HCT116 (cell line): ENCODE measurements at regions not wholly inside any gene's neighbourhood (a gene's known extent, or its start where the extent isn't known, plus 50 kb on each side); places are given as distances from the start of the nearest gene placed in this dataset.

Source experiments
- ATAC-seq: fragments of 200-7000 bp; cut with Tn5 transposase; 2 replicates; pipeline ENCODE4 v1.9.1; 2020; ENCODE audit warnings: mild to moderate bottlenecking, moderate library complexity
- BruUV-seq: library from RNA; stranded (reverse); fragments of 400-500 nt; replicated peaks from 2 replicates; lab custom pipeline; 2021; lab: Mats Ljungman, UMichigan
- CTCF ChIA-PET: fragments of 300-600 bp; sonication (Branson Sonifier 250); formaldehyde crosslinking; loops from one replicate; lab custom pipeline; 2021; ENCODE audit warnings: antibody characterized with exemption; lab: Charles Lee
- POLR2A ChIA-PET: fragments of 300-600, 350-600 bp; sonication (Branson Sonifier 250); formaldehyde crosslinking; loops from one replicate; lab custom pipeline; 2021; ENCODE audit warnings: antibody characterized with exemption; lab: Charles Lee
- RAD21 ChIA-PET, 2 experiments: fragments of 300-600 bp; sonication (Branson Sonifier 250); formaldehyde crosslinking; loops; one replicate each; lab custom pipeline; 2023; ENCODE audit warnings: low total read pairs in 2 of 2; ENCODE audit not compliant: uncharacterized antibody in 2 of 2, unreplicated experiment in 2 of 2, low non-redundant PET in 1 of 2; lab: Charles Lee
- DNase-seq: peaks from one replicate; pipeline ENCODE4 v3.0.0-alpha.2; 2010; ENCODE audit warnings: low read depth, low spot score
- H2AFZ ChIP-seq: fragments of 200-600 bp; shearing (Covaris generic), sonication (generic); 2 replicates; pipeline ENCODE4 v1.6.1; 2017; ENCODE audit warnings: low read depth, mixed run types, mixed read lengths, antibody characterized with exemption, low read length; ENCODE audit not compliant: poor library complexity, severe bottlenecking
- H3K27ac ChIP-seq: 2 replicates; pipeline ENCODE4 v1.5.1; 2012; ENCODE audit warnings: low read depth, low read length
- H3K27me3 ChIP-seq: fragments of 200-600 bp; sonication (generic); 2 replicates; pipeline ENCODE4 v1.6.1; 2016; ENCODE audit warnings: mixed run types, low read length, mixed read lengths; ENCODE audit not compliant: insufficient read depth
- H3K36me3 ChIP-seq, 2 experiments: fragments of 200-500 bp in 1 of 2; fragments of 200-600 bp in 1 of 2; sonication (Bioruptor generic) in 1 of 2; sonication (generic) in 1 of 2; 2 replicates each; pipeline versions ENCODE4 v1.5.1 to v1.6.1; 2014 to 2016; ENCODE audit warnings: low read length in 2 of 2, inconsistent platforms in 1 of 2, mixed read lengths in 1 of 2, mixed run types in 1 of 2; ENCODE audit not compliant: insufficient read depth in 2 of 2, control insufficient read depth in 1 of 2
- H3K4me1 ChIP-seq, 2 experiments: fragments of 200-600 bp in 1 of 2; sonication (generic) in 1 of 2; 2 replicates each; pipeline versions ENCODE4 v1.5.1 to v1.6.1; 2012 to 2017; ENCODE audit warnings: low read length in 2 of 2, inconsistent platforms in 1 of 2, mild to moderate bottlenecking in 1 of 2, mixed read lengths in 1 of 2, mixed run types in 1 of 2, moderate library complexity in 1 of 2; ENCODE audit not compliant: insufficient read depth in 2 of 2, control insufficient read depth in 1 of 2
- H3K4me2 ChIP-seq: fragments of 200-600 bp; sonication (generic); 2 replicates; pipeline ENCODE4 v1.6.1; 2017; ENCODE audit warnings: mixed run types, low read length, mixed read lengths
- H3K4me3 ChIP-seq, 2 experiments: fragments of 200-600 bp in 1 of 2; sonication (generic) in 1 of 2; replicated peaks in 1 of 2; 2 replicates each; pipeline ENCODE4 v1.5.1; 2011 to 2016; ENCODE audit warnings: low read length in 2 of 2, control low read depth in 1 of 2, low read depth in 1 of 2, mild to moderate bottlenecking in 1 of 2, mixed read lengths in 1 of 2, mixed run types in 1 of 2
- H3K79me2 ChIP-seq: fragments of 200-600 bp; sonication (generic); 2 replicates; pipeline ENCODE4 v1.6.1; 2017; ENCODE audit warnings: mild to moderate bottlenecking, mixed run types, low read length, moderate library complexity, mixed read lengths; ENCODE audit not compliant: insufficient read depth
- H3K9ac ChIP-seq: fragments of 200-600 bp; sonication (generic); 2 replicates; pipeline ENCODE4 v1.6.1; 2016; ENCODE audit warnings: low read length, mixed read lengths
- H3K9me2 ChIP-seq: fragments of 200-600 bp; sonication (generic), shearing (Covaris generic); 2 replicates; pipeline ENCODE4 v1.6.1; 2017; ENCODE audit warnings: mixed run types, mild to moderate bottlenecking, moderate library complexity; ENCODE audit not compliant: insufficient read depth
- H3K9me3 ChIP-seq, 2 experiments: fragments of 200-500 bp in 1 of 2; fragments of 200-600 bp in 1 of 2; sonication (Bioruptor generic) in 1 of 2; sonication (generic) in 1 of 2; 2 replicates each; pipeline ENCODE4 v1.6.1; 2014 to 2017; ENCODE audit warnings: low read length in 2 of 2, mixed read lengths in 2 of 2, inconsistent platforms in 1 of 2, low read depth in 1 of 2, mild to moderate bottlenecking in 1 of 2, mixed run types in 1 of 2, moderate library complexity in 1 of 2; ENCODE audit not compliant: control insufficient read depth in 1 of 2, insufficient read depth in 1 of 2
- H4K20me1 ChIP-seq: fragments of 200-600 bp; sonication (generic), shearing (Covaris generic); 2 replicates; pipeline ENCODE4 v1.6.1; 2017; ENCODE audit warnings: mixed run types, mild to moderate bottlenecking, moderate library complexity; ENCODE audit not compliant: insufficient read depth
- CBX3 ChIP-seq: IDR thresholded peaks from 2 replicates; pipeline ENCODE4 v1.6.1; 2012; ENCODE audit warnings: low read depth
- CEBPB ChIP-seq: IDR thresholded peaks from 2 replicates; pipeline ENCODE4 v1.6.1; 2012; ENCODE audit warnings: low read depth
- EGR1 ChIP-seq: IDR thresholded peaks from 2 replicates; pipeline ENCODE4 v1.6.1; 2012; ENCODE audit warnings: low read depth
- EZH2 ChIP-seq: fragments of 200-600 bp; sonication (generic); IDR thresholded peaks from 2 replicates; pipeline ENCODE4 v1.6.1; 2017; ENCODE audit warnings: antibody characterized with exemption, mixed run types
- FOSL1 ChIP-seq: IDR thresholded peaks from 2 replicates; pipeline ENCODE4 v1.6.1; 2012; ENCODE audit warnings: low read depth
- POLR2A ChIP-seq: IDR thresholded peaks from 2 replicates; pipeline ENCODE4 v1.7.0; 2011; ENCODE audit warnings: borderline replicate concordance; ENCODE audit not compliant: insufficient read depth, insufficient read length; ENCODE audit errors: extremely low read depth
- POLR2AphosphoS5 ChIP-seq: IDR thresholded peaks from 2 replicates; pipeline ENCODE4 v1.6.1; 2011; ENCODE audit warnings: mild to moderate bottlenecking, low read depth, low read length, moderate library complexity
- SP1 ChIP-seq: IDR thresholded peaks from 2 replicates; pipeline ENCODE4 v1.6.1; 2012; ENCODE audit warnings: low read depth
- SRF ChIP-seq: IDR thresholded peaks from 2 replicates; pipeline ENCODE4 v1.6.1; 2012; ENCODE audit warnings: low read depth
- YY1 ChIP-seq: IDR thresholded peaks from 2 replicates; pipeline ENCODE4 v1.6.1; 2011; ENCODE audit warnings: low read length, low read depth, moderate library complexity, mild to moderate bottlenecking; ENCODE audit not compliant: insufficient replicate concordance; ENCODE audit errors: extremely low read depth
- ZBTB33 ChIP-seq: IDR thresholded peaks from 2 replicates; pipeline ENCODE4 v1.6.1; 2011; ENCODE audit warnings: mild to moderate bottlenecking, low read length, moderate library complexity; ENCODE audit not compliant: insufficient replicate concordance; ENCODE audit errors: extremely low read depth
- intact Hi-C: fragments of 100-400 bp; cut with micrococcal nuclease; formaldehyde crosslinking; loops from 2 replicates; pipeline ENCODE4 v1.10.0; 2022
- TF ChIP-seq, protein P1 (sequence below): IDR thresholded peaks from 2 replicates; pipeline ENCODE4 v1.6.1; 2012

GRCh38 chr3:107951126-107951525 lies 139.7 kb downstream of the CD47 start:
- H3K4me1 ChIP-seq, result no peaks in the 10 kb centered on the region
- H3K9me3 ChIP-seq, result no peaks in the 10 kb centered on the region
- no peak overlapping the region for H2AFZ ChIP-seq
- no peak overlapping the region for H3K27ac ChIP-seq
- ChIA-PET POLR2A (no interaction called here), CTCF (no interaction called here), RAD21 (no interaction called here)
- H3K4me3 ChIP-seq, result no peak overlapping the region
- no peaks in the 10 kb centered on the region for H3K27me3 ChIP-seq
- TF ChIP-seq SRF (no peak), FOSL1 (no peak), ZBTB33 (no peak), CBX3 (no peak), POLR2A (no peak), EGR1 (no peak), SP1 (no peak), EZH2 (no peak), YY1 (no peak), CEBPB (no peak), POLR2AphosphoS5 (no peak)
- TF ChIP-seq, protein P1, sequence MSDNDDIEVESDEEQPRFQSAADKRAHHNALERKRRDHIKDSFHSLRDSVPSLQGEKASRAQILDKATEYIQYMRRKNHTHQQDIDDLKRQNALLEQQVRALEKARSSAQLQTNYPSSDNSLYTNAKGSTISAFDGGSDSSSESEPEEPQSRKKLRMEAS, result no peak
- DNase-seq (no peak), ATAC-seq (no peak)
- no TSS peak for BruUV-seq
- H3K79me2 ChIP-seq, result no peaks in the 10 kb centered on the region
- no peak overlapping the region for H3K9ac ChIP-seq
- intact Hi-C loops, result no loop called here
- H3K4me2 ChIP-seq, result no peak overlapping the region
- H4K20me1 ChIP-seq, result no peaks in the 10 kb centered on the region
- H3K9me2 ChIP-seq, result no peaks in the 10 kb centered on the region
- no peaks in the 10 kb centered on the region for H3K36me3 ChIP-seq
